ENCODE measurements at regions not wholly inside any gene's neighbourhood (a gene's known extent, or its start where the extent isn't known, plus 50 kb on each side); places are given as distances from the start of the nearest gene placed in this dataset.
A peak's percentile ranks its signal among the peaks of the same experiment; 100 is the strongest.

DNA sequence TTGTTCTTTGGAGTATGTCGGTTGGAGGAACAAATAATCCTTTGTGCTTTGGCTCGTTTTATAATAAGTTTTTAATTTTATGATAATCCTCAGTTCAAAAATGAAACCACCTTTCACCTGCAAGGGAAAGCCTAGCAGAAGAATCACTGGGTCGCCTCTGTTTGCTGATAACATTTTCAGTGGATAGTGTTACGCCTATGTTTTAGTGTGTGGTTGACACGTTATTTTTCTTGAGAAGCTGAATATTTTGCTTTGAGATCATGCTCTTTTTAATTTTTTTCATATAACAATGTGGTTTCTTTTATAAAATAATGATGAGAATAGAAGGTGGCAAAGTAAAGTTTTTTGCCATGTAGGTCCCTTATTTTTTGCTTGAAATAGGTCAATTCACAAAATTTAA is 172.7 kb upstream of the ZEB2 start:
- Histone ChIP-seq H3K36me3 (ENCODE audit: control insufficient read depth, insufficient read depth, low read length) (no peaks in the 10 kb centered on the region), H3K27ac (ENCODE audit: low read length) (no peak overlapping the region), H3K4me1 (ENCODE audit: control insufficient read depth, insufficient read depth, low read length) (no peaks in the 10 kb centered on the region), H3K4me3 (ENCODE audit: low read length) (no peak overlapping the region), H3K9me3 (replicated peaks; ENCODE audit: control insufficient read depth, low read depth, low read length) (no peaks in the 10 kb centered on the region), H3K27me3 (ENCODE audit: control insufficient read depth, insufficient read depth, low read length) (no peaks in the 10 kb centered on the region)
- DNase-seq: no peak
- WGBS (ENCODE audit: insufficient coverage): no CpG with 5 or more reads among the region's 5 CpGs

DNA sequence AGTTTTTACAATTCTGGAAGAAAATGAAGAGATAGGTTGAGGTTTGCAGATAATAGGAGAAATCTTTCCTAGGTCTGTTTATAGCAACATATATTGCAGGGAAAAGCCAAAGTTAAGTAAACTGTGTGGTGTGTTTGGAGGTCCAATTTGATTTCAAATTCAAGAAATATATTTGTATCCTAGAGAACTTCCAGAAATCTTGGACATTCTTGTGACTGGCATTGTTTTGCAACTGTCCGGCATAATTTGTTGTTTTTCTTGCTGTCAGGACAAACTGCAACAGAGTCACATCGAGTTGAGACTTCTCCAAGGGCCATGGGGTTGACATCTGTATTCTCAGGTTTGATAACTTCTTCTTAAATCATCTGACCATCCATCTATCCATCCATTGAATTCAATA is 170.9 kb upstream of the ZEB2 start:
- Histone ChIP-seq H3K4me1 (ENCODE audit: control insufficient read depth, insufficient read depth, low read length) (no peaks in the 10 kb centered on the region), H3K9me3 (replicated peaks; ENCODE audit: control insufficient read depth, low read depth, low read length) (no peaks in the 10 kb centered on the region), H3K36me3 (ENCODE audit: control insufficient read depth, insufficient read depth, low read length) (no peaks in the 10 kb centered on the region), H3K27ac (ENCODE audit: low read length) (no peak overlapping the region), H3K27me3 (ENCODE audit: control insufficient read depth, insufficient read depth, low read length) (no peaks in the 10 kb centered on the region), H3K4me3 (ENCODE audit: low read length) (no peak overlapping the region)
- no peak for DNase-seq
- 100% methylated on average over 1 of the region's 2 CpGs for WGBS (ENCODE audit: insufficient coverage)

DNA sequence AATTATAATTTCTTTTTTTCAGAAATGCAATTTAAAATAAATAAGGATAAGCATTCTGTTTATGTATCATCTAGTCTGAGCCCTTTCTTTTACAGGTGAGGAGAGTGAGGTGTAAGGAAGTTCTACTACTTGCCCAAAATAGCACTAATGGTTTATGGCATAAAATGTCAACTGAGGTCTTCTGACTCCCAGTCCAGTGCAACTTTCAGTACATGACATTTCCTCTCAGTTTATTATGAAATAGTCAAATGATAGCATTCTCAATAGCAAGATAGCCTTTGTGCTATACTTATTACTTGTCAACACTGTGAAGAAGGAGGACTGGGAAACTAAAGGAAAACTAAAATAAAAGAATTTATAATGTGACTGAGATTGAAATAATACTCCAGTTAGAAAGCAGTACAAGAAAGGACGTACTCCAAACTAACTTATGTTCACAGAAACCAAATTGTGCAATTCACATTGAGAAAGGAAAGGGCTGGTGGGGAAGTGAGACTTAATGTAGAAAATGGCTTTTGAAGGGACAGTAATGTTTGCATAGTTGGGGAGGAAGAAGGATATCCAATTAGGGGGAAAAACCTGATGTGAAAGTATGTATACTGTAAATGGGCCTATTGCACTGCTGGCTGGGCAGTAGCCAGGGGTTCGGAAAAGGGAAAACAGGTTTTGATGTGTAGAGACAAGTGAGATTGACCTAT is 166.7 kb upstream of the ZEB2 start:
- Histone ChIP-seq H3K36me3 (ENCODE audit: control insufficient read depth, insufficient read depth, low read length) (no peaks in the 10 kb centered on the region), H3K4me3 (ENCODE audit: low read length) (no peak overlapping the region), H3K27me3 (ENCODE audit: control insufficient read depth, insufficient read depth, low read length) (no peaks in the 10 kb centered on the region), H3K27ac (ENCODE audit: low read length) (no peak overlapping the region), H3K9me3 (replicated peaks; ENCODE audit: control insufficient read depth, low read depth, low read length) (no peaks in the 10 kb centered on the region), H3K4me1 (ENCODE audit: control insufficient read depth, insufficient read depth, low read length) (no peaks in the 10 kb centered on the region)
- WGBS (ENCODE audit: insufficient coverage): 67% methylated on average over 1 of the region's 2 CpGs
- peak; percentile 69 for DNase-seq

DNA sequence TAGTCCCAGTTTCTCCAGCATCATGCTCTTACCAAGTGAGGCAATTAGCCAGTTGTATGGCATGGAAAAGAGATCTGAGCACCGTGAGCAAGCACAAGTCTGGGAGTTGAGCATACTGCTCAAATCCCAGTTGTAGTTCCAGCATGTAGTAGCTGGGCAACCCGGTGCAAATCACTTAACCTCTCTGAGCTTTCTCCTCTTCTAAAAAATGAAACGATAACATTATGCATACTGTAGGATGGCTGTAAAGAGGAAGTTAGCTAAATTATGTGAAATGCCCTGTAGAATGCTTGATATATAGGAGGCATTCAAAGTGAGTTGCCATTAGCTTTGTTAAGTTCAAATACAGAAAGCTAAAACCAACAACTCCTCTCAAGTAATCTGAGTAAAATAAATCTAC is 164.0 kb upstream of the ZEB2 start:
- no peaks in the 10 kb centered on the region for H3K4me1 ChIP-seq (ENCODE audit: control insufficient read depth, insufficient read depth, low read length)
- H3K4me3 ChIP-seq (ENCODE audit: low read length): no peak overlapping the region
- DNase-seq: no peak
- H3K27me3 ChIP-seq (ENCODE audit: control insufficient read depth, insufficient read depth, low read length): no peaks in the 10 kb centered on the region
- no peaks in the 10 kb centered on the region for H3K36me3 ChIP-seq (ENCODE audit: control insufficient read depth, insufficient read depth, low read length)
- no CpG with 5 or more reads among the region's 3 CpGs for WGBS (ENCODE audit: insufficient coverage)
- no peak overlapping the region for H3K27ac ChIP-seq (ENCODE audit: low read length)
- H3K9me3 ChIP-seq (replicated peaks; ENCODE audit: control insufficient read depth, low read depth, low read length): no peaks in the 10 kb centered on the region

DNA sequence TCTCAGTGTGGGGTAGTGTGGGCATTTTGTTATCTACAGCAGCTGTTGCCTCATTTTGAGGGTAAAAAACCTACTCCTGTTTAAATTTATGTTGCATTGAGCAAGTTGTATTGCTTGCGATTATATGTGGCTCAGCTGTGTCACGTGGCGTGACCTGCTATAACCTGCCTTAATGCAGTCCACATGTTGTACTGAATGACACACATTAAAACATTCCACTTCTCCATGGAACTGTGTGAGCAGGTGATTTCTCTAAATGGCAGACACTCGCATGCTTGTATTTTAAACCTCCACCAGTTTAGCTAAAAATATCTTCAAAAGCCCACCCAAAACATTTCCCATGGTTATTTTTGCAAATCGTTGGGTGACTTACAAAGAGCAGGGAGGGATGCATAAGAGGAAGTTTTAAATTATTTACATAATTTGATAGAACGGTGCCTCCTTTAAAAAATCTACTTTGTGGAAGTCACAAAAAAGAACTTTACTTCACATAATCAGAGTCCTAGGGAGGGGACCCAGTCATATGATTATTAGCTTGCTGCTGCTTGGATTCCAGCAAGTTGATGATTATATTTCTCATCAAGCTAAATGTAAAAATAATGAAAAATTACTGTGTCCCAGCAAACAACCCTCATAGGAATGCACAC is 163.3 kb upstream of the ZEB2 start:
- Histone ChIP-seq H3K4me1 (ENCODE audit: control insufficient read depth, insufficient read depth, low read length) (no peaks in the 10 kb centered on the region), H3K36me3 (ENCODE audit: control insufficient read depth, insufficient read depth, low read length) (no peaks in the 10 kb centered on the region), H3K27ac (ENCODE audit: low read length) (no peak overlapping the region), H3K9me3 (replicated peaks; ENCODE audit: control insufficient read depth, low read depth, low read length) (no peaks in the 10 kb centered on the region), H3K4me3 (ENCODE audit: low read length) (no peak overlapping the region), H3K27me3 (ENCODE audit: control insufficient read depth, insufficient read depth, low read length) (no peaks in the 10 kb centered on the region)
- no CpG with 5 or more reads among the region's 6 CpGs for WGBS (ENCODE audit: insufficient coverage)
- peak; percentile 37 for DNase-seq

DNA sequence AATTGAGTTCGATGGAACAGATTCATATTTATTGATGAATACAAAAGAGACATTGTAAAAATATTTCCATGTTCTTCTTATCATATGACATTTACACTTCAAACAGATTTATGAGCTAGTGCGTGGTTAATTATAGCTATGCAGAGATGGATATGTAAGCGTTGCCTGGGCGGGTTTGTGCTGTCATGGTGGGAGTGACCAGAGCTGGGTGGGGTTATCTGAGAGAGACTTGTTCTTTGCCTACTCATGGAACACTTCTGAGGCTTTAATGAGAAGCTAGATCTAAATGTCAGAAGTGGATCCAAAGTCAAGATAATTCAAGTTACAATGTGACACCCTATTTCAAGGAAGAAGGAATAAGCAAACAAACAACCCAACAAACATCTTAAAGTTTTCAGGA is 162.3 kb upstream of the ZEB2 start:
- peak; percentile 26 for DNase-seq
- Histone ChIP-seq H3K36me3 (ENCODE audit: control insufficient read depth, insufficient read depth, low read length) (no peaks in the 10 kb centered on the region), H3K4me1 (ENCODE audit: control insufficient read depth, insufficient read depth, low read length) (no peaks in the 10 kb centered on the region), H3K9me3 (replicated peaks; ENCODE audit: control insufficient read depth, low read depth, low read length) (no peaks in the 10 kb centered on the region), H3K4me3 (ENCODE audit: low read length) (no peak overlapping the region), H3K27me3 (ENCODE audit: control insufficient read depth, insufficient read depth, low read length) (no peaks in the 10 kb centered on the region), H3K27ac (ENCODE audit: low read length) (no peak overlapping the region)
- 82% methylated on average over 2 of the region's 4 CpGs for WGBS (ENCODE audit: insufficient coverage)

DNA sequence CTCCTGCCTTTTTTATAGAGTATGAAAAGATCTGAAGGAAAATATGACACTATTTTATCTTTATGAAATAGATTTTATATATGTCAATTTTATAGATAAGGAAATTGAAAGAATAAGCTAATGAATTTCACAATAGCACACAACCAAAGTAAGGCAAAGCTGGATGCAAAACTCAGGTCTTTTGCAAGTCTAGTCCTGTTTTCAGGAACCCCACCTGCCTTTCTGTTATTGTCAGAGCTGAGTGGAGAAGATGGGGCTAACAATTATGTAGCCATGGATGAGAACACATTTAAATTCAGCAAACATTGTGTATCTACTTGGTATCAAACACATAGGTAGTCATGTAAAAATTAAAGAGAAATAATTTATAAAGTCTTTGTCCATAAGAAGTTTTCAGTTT is 161.5 kb upstream of the ZEB2 start:
- Histone ChIP-seq H3K4me3 (ENCODE audit: low read length) (no peak overlapping the region), H3K9me3 (replicated peaks; ENCODE audit: control insufficient read depth, low read depth, low read length) (no peaks in the 10 kb centered on the region), H3K36me3 (ENCODE audit: control insufficient read depth, insufficient read depth, low read length) (no peaks in the 10 kb centered on the region), H3K27ac (ENCODE audit: low read length) (no peak overlapping the region), H3K4me1 (ENCODE audit: control insufficient read depth, insufficient read depth, low read length) (no peaks in the 10 kb centered on the region), H3K27me3 (ENCODE audit: control insufficient read depth, insufficient read depth, low read length) (no peaks in the 10 kb centered on the region)
- no peak for DNase-seq

DNA sequence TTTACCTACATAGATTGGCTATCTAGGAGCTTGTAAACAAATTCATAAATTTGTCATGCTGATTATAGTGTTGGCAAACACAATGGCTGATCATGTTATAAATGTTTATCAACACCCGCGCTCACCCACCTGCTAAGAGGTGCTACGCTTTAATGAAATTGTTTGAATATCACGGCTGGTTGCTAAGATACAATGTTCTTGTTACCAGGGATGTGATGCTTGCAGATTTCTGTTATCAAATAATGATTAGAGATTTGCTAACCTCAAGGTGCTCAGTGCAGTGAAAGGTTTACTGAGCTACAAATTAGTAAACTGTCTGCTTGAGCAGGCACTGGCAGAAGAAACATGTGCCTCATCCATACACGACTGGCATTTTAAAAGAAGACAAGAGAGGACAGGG is 160.0 kb upstream of the ZEB2 start:
- Histone ChIP-seq H3K4me3 (ENCODE audit: low read length) (no peak overlapping the region), H3K4me1 (ENCODE audit: control insufficient read depth, insufficient read depth, low read length) (no peaks in the 10 kb centered on the region), H3K36me3 (ENCODE audit: control insufficient read depth, insufficient read depth, low read length) (no peaks in the 10 kb centered on the region), H3K9me3 (replicated peaks; ENCODE audit: control insufficient read depth, low read depth, low read length) (no peaks in the 10 kb centered on the region), H3K27ac (ENCODE audit: low read length) (no peak overlapping the region), H3K27me3 (ENCODE audit: control insufficient read depth, insufficient read depth, low read length) (no peaks in the 10 kb centered on the region)
- WGBS (ENCODE audit: insufficient coverage): 79% methylated on average over 2 of the region's 5 CpGs
- no peak for DNase-seq

DNA sequence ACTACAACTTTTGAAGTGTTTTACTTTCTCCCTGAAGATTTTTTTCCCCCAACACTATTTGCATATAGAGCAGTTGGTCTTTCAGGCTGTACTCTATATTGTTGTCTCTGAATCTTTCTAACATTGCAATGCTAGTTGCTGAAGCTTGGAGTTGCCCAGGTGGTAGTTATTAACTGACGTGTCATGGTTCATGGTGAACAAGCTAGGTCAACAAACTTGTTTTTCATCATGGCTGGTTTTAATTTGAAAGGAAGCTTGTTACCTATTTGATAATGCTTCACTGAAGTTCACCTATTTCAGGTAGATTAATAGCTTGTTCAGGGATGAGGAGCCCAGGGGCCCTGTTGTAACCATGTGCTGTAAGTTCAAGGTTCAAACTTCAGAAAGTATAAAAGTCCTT is 158.8 kb upstream of the ZEB2 start:
- WGBS (ENCODE audit: insufficient coverage): no CpG with 5 or more reads among the region's 1 CpG
- H3K4me1 ChIP-seq (ENCODE audit: control insufficient read depth, insufficient read depth, low read length): no peaks in the 10 kb centered on the region

DNA sequence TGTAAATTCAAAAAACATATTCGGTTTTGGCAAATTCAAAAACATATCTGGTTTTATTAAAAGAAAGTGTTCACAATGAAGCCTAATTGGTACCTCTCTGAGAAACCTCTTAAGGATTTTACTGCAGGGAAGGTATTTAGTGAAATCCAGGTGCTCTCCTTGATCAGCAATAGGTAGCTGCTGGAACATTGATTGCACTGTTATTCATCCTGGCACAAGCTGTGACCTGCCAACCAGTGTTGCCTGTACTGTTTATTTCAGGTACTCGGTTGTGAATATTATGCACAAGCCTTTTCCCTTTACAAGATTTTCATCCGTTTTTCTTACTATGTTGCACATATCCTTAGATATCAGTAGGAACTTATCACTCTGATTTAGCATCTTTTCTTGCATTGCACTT is 155.8 kb upstream of the ZEB2 start:
- no peaks in the 10 kb centered on the region for H3K27me3 ChIP-seq (ENCODE audit: control insufficient read depth, insufficient read depth, low read length)
- no peak overlapping the region for H3K4me3 ChIP-seq (ENCODE audit: low read length)
- no peaks in the 10 kb centered on the region for H3K4me1 ChIP-seq (ENCODE audit: control insufficient read depth, insufficient read depth, low read length)
- no peaks in the 10 kb centered on the region for H3K36me3 ChIP-seq (ENCODE audit: control insufficient read depth, insufficient read depth, low read length)
- H3K27ac ChIP-seq (ENCODE audit: low read length): no peak overlapping the region
- no CpG with 5 or more reads among the region's 3 CpGs for WGBS (ENCODE audit: insufficient coverage)
- no peak for DNase-seq
- no peaks in the 10 kb centered on the region for H3K9me3 ChIP-seq (replicated peaks; ENCODE audit: control insufficient read depth, low read depth, low read length)

More for the DNA sequence above, 158.8 kb upstream of the ZEB2 start:
- no peak overlapping the region for H3K27ac ChIP-seq (ENCODE audit: low read length)
- H3K9me3 ChIP-seq (replicated peaks; ENCODE audit: control insufficient read depth, low read depth, low read length): no peaks in the 10 kb centered on the region
- H3K36me3 ChIP-seq (ENCODE audit: control insufficient read depth, insufficient read depth, low read length): no peaks in the 10 kb centered on the region
- H3K27me3 ChIP-seq (ENCODE audit: control insufficient read depth, insufficient read depth, low read length): no peaks in the 10 kb centered on the region
- no peak for DNase-seq
- no peak overlapping the region for H3K4me3 ChIP-seq (ENCODE audit: low read length)

DNA sequence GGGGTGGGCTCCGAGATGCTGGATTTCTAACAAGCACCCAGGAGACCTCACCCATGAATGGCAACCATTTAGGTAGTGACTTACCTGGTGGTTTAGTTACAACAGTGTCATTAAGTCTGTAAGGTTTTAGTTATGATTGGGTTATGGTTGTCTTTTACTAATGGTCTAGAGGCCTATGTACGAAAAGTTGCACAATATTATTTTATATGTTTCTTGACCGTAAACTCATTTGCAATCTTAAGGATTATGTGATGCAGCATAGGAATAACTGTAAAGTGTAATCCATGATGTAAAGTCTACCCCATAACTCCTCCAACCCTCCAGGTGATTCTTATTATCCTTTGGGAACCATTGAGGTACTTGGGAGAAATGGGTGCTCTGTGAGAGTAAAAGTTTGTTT is 155.4 kb upstream of the ZEB2 start:
- H3K9me3 ChIP-seq (replicated peaks; ENCODE audit: control insufficient read depth, low read depth, low read length): no peaks in the 10 kb centered on the region
- DNase-seq: no peak
- no peak overlapping the region for H3K4me3 ChIP-seq (ENCODE audit: low read length)
- H3K4me1 ChIP-seq (ENCODE audit: control insufficient read depth, insufficient read depth, low read length): no peaks in the 10 kb centered on the region
- WGBS (ENCODE audit: insufficient coverage): no CpG with 5 or more reads among the region's 3 CpGs
- H3K27me3 ChIP-seq (ENCODE audit: control insufficient read depth, insufficient read depth, low read length): no peaks in the 10 kb centered on the region
- H3K36me3 ChIP-seq (ENCODE audit: control insufficient read depth, insufficient read depth, low read length): no peaks in the 10 kb centered on the region
- H3K27ac ChIP-seq (ENCODE audit: low read length): no peak overlapping the region

Measured in muscle of leg (tissue), 3 donors.